ENCODE measurements at regions not wholly inside any gene's neighbourhood (a gene's known extent, or its start where the extent isn't known, plus 50 kb on each side); places are given as distances from the start of the nearest gene placed in this dataset.
A peak's percentile ranks its signal among the peaks of the same experiment; 100 is the strongest.

- Histone ChIP-seq H3K27ac (no peak overlapping the region), H3K36me3 (no peaks in the 10 kb centered on the region), H3K4me3 (no peak overlapping the region), H3K4me1 (peaks cover 0 to 5% (median 0%) of the 10 kb centered on the region in 3 donors), H3K27me3 (peaks cover 0 to 6% (median 2%) of the 10 kb centered on the region in 4 donors), H3K9me3 (no peaks in the 10 kb centered on the region)
- no peak for TF ChIP-seq CTCF (IDR thresholded peaks at IDR 0.05)
- DNase-seq (no peak), ATAC-seq (peak in 1 of 4 donors; percentile 31), FAIRE-seq (no peak)
- intact Hi-C loops (cut with DNase I) = no loop called here
- 11 to 15% methylated on average over 4 of the region's 4 CpGs for WGBS, 2 donors
Measured at GRCh38 chr21:36640174-36640720, 58.7 kb upstream of the SIM2 start.

- peaks cover 0 to 5% (median 0%) of the 10 kb centered on the region in 3 donors for H3K4me1 ChIP-seq
- intact Hi-C loops (cut with DNase I) = no loop called here
- no peak for TF ChIP-seq CTCF (IDR thresholded peaks at IDR 0.05)
- H3K27me3 ChIP-seq = peaks cover 0 to 6% (median 2%) of the 10 kb centered on the region in 4 donors
- no peak overlapping the region for H3K4me3 ChIP-seq
- no peaks in the 10 kb centered on the region for H3K36me3 ChIP-seq
- FAIRE-seq (no peak), DNase-seq (no peak), ATAC-seq (no peak)
- no peaks in the 10 kb centered on the region for H3K9me3 ChIP-seq
- 72 to 74% methylated on average over 15 of the region's 15 CpGs for WGBS, 2 donors
- no peak overlapping the region for H3K27ac ChIP-seq
Measured at GRCh38 chr21:36640721-36641244, 58.1 kb upstream of the SIM2 start.

- TF ChIP-seq CTCF (IDR thresholded peaks at IDR 0.05) = no peak
- no peaks in the 10 kb centered on the region for H3K9me3 ChIP-seq
- no peak for DNase-seq
- no peak overlapping the region for H3K4me3 ChIP-seq
- WGBS, 2 donors = 97 to 100% methylated on average over 1 of the region's 1 CpG
- H3K4me1 ChIP-seq = peaks cover 0 to 5% (median 0%) of the 10 kb centered on the region in 3 donors
- peaks cover 0 to 6% (median 2%) of the 10 kb centered on the region in 4 donors for H3K27me3 ChIP-seq
- FAIRE-seq = no peak
- intact Hi-C loops (cut with DNase I) = no loop called here
- H3K36me3 ChIP-seq = no peaks in the 10 kb centered on the region
- no peak for ATAC-seq
- H3K27ac ChIP-seq = no peak overlapping the region
Measured at GRCh38 chr21:36641346-36641745, 57.6 kb upstream of the SIM2 start.

- Histone ChIP-seq H3K4me3 (no peak overlapping the region), H3K36me3 (no peaks in the 10 kb centered on the region), H3K9me3 (no peaks in the 10 kb centered on the region), H3K4me1 (peaks cover 0 to 5% (median 0%) of the 10 kb centered on the region in 3 donors), H3K27me3 (peaks cover 0 to 6% (median 1%) of the 10 kb centered on the region in 4 donors), H3K27ac (no peak overlapping the region)
- no peak for TF ChIP-seq CTCF (IDR thresholded peaks at IDR 0.05)
- ATAC-seq (no peak), FAIRE-seq (no peak), DNase-seq (no peak)
- intact Hi-C loops (cut with DNase I) = no loop called here
- WGBS, 2 donors = 75 to 82% methylated on average over 9 of the region's 9 CpGs
Measured at GRCh38 chr21:36641886-36642285, 57.0 kb upstream of the SIM2 start.

- ATAC-seq (no peak), FAIRE-seq (no peak), DNase-seq (no peak)
- no peak for TF ChIP-seq CTCF (IDR thresholded peaks at IDR 0.05)
- Histone ChIP-seq H3K27me3 (peaks cover 0 to 6% (median 0%) of the 10 kb centered on the region in 4 donors), H3K36me3 (no peaks in the 10 kb centered on the region), H3K4me3 (no peak overlapping the region), H3K27ac (no peak overlapping the region), H3K9me3 (no peaks in the 10 kb centered on the region), H3K4me1 (peaks cover 0 to 5% (median 0%) of the 10 kb centered on the region in 3 donors)
- WGBS, 2 donors = 85 to 91% methylated on average over 4 of the region's 4 CpGs
- intact Hi-C loops (cut with DNase I) = no loop called here
Measured at GRCh38 chr21:36642777-36643176, 56.1 kb upstream of the SIM2 start.
